ENCODE measurements at regions not wholly inside any gene's neighbourhood (a gene's known extent, or its start where the extent isn't known, plus 50 kb on each side); places are given as distances from the start of the nearest gene placed in this dataset.

DNA sequence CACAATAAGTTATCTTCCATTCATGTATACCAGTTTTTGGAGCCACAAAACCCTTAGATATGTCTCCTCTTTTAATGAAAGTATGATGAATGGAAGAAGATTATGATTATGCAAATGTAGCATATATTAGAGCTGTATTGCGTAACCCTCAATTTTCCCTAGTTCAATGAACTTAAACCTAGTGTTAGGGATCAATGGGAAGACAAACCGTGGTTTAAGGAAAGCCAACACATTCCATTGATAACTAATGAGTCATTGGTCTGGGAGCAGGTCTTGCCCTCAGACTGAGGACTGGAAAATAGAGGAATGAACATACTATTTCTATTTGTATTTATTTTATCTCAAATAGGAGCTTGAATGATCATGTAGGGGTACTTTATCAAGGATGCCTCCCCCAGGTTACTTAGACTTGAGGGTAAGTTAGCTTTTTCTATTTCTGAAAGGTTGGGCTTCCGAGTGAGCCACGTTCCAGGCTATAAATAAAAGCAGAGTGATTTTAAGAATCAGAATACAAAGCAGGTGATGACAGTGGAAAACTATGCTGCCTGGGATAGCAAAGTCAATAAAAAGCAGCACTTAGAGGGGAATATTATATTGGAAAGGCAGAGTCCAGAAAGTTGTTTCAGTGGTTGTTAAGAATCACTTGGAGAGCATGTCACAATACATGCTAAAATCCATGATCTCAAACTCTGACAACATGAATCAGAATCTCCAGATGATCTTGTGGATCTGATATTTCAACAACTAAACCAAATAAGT lies 356.0 kb downstream of the ADAM29 start:
- TF ChIP-seq CTCF (optimal IDR thresholded peaks at IDR 0.05 in 1 of 3, IDR thresholded peaks at IDR 0.05 in 1 of 3, conservative IDR thresholded peaks at IDR 0.05 in 1 of 3; ENCODE audit: extremely low read depth in 1 of 3, insufficient read depth in 2 of 3, low read length in 3 of 3) (no peak), EZH2 (IDR thresholded peaks at IDR 0.05; ENCODE audit: low read length) (no peak)

All from keratinocyte (primary cell).